HG03175 (cell line): ENCODE measurements at regions not wholly inside any gene's neighbourhood (a gene's known extent, or its start where the extent isn't known, plus 50 kb on each side); places are given as distances from the start of the nearest gene placed in this dataset.
"Not testable (repeated sequence)": the region's sequence is repeated elsewhere in the genome, so short reads cannot be mapped to it uniquely, and the experiment has no call there.

ENCODE experiments used
- ATAC-seq: cut with Tn5 transposase; IDR thresholded peaks from one replicate; pipeline ENCODE4 v1.9.1; 2021; ENCODE audit warnings: mild to moderate bottlenecking, moderate library complexity; ENCODE audit not compliant: unreplicated experiment

DNA sequence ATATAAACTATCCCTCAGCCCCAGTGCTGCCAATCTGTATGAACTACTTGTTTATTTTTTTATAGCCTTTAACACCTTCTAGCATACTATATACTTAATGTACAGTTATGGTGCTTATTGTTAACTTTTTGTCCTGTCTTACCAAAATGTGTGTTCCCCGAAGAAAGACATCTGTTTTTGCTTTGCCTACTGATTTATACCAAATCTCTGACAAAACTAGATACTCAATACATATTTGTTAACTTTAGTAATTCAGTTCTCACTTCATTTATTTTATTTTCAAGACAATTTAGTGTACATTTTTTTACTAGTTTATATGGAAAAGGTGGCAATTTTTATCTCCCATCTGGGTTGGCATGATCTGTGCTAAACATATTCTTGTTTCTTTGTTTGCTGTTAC, 824.3 kb upstream of the ATXN8OS start:
- ATAC-seq = no peak

DNA sequence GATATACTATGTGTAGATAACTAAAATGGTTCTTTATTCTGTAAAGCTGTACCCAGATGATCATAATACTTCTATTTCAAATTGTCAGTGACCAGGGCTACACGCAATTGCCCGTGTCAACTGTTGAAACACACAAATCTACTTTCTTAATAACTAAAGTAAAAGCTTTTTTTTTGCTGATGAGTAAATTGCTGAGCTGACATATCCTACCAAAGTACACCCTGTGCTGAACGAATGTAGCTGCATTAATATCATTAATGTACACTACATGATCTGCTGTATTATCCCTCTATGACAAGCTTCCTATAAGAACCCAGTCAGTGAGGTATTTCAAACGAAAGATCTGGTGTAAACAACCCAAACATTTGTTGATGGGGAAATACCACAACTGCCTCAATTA, 827.2 kb upstream of the ATXN8OS start:
- ATAC-seq = no peak

DNA sequence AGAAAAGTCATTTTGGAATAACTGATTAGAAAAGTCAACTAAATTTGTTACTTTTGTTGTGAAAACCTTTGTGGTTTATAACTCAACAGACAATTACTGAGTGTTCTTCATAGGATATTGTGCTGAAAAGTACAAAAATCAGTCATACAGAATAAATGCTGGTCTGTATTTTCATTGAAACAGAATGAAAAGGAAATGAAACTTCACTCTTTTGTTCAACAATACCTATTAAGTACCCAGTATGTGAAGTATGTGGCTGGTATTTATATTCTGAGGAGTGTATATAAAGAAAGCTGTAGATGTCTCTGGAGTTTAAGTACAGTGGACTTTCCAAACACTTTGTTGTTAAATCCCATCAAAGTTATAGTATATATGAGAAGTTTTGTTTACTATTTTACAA, 828.4 kb upstream of the ATXN8OS start:
- no peak for ATAC-seq

DNA sequence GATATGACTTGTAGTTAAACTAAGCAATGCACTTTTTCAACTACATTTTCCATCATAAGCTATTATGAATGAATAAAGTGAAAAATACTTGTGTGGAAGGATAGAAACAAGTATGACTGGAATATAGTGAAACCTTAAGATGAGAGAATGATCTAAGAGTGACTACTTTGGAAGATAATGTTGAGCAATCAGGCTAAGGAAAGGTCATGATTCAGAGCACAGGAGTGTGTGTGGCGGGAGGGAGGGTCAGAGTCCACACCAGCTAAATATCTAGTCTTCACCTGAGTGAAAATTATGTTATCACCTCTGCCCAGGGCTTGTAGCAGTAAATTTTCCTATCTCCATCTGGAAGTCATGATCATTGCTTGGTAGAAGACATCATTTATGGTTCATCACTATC, 833.4 kb upstream of the ATXN8OS start:
- ATAC-seq = no peak

DNA sequence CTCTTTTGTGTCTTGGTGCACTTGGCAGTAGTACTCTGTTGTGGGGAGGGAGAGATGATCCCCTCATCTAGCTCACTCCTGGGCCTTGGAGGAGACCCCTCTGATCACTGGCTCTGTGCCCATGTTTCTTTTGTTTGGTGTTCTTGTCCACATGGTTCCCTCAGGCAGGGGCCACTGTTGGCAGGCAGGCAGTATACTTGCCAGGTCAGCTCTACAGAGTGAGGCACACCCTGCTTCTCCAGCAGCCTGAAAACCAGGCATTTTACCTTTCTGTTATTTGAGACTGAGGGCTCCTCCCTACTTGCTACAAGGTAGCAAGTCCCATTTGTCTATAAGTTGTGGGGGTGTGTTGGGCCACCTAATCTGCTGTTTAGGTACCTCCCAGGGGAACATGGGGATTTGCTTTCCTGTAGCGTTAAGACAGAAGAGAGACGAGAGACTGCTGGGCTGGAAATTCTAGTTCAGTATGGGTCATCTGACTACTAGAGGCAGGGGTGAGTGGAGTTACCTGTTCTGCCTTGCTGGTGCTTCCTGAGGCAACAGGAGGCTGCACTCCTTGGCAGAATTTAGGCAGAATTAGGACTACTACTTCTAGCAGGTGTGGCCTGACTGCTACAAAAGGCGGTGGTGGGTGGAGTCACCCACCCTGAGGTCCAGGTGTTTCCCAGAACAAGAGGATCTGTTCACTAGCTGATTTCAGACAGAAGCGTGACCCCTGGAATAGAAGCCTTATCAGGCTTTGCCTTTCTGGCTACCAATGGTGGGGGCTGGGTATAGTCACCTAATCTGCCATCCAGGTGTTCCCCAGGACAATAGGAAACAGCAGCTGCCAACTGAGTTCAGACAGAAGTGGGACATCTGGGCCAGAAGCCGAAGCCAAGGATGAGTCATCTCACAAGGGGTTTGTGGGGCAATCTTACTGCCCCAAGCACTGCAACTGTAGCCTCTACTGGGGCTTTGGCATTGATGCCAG, 843.0 kb upstream of the ATXN8OS start:
- ATAC-seq = no peak

DNA sequence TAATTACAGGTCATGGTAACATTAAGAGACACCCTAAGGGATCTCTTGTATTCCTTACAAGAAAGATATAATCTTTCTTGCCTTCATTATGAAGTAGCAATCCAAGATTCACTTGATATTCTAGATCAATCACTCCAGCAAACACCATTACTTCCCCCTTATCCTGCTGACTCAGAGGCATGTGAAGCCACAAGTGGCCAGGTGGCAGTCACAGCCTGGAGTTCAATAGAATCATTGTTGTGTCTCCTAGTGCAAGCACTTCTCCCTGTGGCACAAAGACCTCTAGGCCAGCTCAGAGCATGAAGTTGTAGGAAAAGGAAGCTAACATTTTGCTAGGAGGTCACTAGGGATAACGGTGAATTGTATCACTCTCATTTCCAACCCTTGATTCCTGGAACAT, 864.3 kb upstream of the ATXN8OS start:
- no peak for ATAC-seq

DNA sequence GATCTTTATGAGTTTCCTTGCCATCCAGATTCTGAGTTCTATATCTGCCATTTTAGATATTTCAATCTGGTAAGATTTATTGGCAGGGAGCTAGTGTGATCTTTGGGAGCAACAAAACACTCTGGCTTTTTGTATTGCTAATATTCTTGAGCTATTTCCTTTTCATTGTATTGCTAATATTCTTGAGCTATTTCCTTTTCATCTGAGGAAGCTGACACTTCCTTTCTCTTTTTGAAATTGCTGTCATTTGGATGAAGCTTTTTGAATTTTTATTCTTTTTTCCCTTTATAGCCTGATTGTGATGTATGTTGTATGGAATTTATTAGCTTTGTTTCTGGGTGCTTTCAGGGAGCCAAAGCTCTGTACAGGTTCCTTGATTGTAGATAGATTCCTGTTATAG, 873.5 kb upstream of the ATXN8OS start:
- ATAC-seq = no peak

DNA sequence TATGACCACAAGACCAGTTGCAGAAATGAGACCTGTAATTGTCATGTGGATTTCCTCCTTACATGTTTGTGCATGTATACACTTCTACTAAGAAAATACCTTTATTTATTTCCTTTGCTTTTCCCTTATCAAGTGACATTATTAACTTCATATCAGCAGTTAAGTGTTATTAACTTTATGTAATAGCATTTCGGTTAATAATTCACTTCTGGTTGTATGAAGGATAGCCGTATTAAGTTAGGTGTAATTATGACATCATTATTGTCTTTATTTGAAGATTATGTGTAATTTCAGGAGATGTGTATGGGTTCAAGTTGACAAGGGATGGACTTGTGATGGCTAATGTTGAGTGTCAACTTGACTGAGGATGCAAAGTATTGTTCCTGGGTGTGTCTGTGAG, 881.2 kb upstream of the ATXN8OS start:
- no peak for ATAC-seq

DNA sequence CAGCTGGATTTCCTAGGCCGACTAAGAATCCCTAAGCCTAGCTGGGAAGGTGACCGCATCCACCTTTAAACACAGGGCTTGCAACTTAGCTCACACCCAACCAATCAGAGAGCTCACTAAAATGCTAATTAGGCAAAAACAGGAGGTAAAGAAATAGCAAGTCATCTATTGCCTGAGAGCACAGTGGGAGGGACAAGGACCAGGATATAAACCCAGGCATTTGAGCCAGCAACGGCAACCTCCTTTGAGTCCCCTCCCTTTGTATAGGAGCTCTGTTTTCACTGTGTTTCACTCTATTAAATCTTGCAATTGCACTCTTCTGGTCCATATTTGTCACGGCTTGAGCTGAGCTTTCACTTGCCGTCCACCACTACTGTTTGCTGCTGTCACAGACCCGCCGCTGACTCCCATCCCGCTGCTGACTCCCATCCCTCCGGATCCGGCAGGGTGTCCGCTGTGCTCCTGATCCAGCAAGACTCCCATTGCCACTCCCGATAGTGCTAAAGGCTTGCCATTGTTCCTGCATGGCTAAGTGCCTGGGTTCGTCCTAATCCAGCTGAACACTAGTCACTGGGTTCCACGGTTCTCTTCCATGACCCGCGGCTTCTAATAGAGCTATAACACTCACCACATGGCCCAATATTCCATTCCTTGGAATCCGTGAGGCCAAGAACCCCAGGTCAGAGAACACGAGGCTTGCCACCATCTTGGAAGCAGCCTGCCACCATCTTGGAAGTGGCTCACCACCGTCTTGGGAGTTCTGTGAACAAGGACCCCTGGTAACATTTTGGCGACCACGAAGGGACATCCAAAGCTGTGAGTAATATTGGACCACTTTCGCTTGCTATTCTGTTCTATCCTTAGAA, 885.8 kb upstream of the ATXN8OS start:
- not testable (repeated sequence) for ATAC-seq

DNA sequence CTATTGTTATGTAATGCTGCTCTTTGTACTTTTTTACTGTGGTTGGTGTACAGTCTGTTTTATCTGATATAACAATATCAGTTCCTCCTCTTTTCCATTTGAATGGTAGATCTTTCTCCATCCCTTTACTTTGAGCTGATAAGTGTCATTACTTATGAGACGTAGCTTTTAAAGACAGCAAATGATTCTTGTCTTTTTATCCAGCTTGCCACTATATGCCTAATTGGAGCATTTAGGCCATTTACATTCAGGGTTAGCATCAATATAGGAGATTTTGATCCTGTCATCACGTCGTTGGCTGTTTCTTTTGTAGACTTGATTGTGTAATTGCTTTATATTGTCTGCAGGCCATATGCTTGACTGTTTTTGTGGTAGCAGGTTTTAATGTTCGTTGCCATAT, 894.2 kb upstream of the ATXN8OS start:
- no peak for ATAC-seq

DNA sequence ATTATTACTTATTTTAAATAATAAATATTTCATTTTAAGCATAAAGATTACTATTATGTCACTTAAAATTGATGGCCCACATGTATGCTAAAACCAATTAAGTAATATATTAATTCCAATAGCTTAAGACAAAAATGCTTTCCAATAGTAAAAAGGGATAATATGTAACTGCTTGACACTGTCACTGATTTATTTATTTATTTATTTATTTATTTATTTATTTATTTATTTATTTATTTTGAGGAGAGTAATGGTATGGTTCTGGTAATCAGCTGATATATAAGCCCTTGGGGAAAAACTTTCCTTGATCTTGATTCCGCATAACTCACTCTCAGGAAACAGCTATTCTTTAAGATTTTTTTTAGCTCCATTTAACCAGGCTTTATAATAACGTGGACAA, 903.0 kb upstream of the ATXN8OS start:
- ATAC-seq = no peak

DNA sequence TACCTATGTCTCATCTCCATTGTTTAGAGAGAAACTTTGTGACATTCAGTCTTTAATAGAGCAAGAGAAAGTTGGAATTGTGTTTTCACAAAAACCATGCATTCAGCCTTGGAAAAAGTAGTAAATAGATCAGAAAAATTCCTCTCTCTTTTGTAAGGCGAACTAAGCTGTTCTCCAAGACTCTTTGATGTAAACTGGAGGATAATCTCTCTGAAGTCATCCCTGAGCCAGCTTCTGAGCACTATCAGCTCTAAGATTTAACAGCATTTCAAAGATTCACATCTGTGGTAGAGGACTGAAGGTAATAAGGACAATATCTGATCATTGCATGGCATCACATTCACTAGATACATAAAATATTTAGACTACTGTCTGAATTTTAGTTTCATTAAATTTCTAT, 904.6 kb upstream of the ATXN8OS start:
- no peak for ATAC-seq

DNA sequence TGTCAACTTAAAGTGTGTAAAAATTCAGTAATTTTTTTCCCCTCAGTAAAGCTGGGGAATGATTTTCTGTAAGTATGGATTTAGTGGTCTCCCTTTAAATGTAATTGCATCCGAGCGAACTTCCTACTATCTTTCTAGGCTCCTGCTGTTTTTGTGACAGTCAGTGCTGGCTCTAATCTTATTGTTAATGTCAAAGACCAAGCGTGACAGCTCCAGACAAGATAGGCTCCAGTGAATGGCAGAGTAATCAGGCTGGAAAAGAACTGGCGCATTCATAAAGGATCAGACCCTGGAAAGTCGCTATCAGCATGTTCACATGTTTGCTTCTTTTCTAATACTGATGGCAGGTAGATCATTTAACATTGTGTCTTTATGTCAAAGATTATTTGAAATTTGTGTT, 908.0 kb upstream of the ATXN8OS start:
- ATAC-seq = no peak

DNA sequence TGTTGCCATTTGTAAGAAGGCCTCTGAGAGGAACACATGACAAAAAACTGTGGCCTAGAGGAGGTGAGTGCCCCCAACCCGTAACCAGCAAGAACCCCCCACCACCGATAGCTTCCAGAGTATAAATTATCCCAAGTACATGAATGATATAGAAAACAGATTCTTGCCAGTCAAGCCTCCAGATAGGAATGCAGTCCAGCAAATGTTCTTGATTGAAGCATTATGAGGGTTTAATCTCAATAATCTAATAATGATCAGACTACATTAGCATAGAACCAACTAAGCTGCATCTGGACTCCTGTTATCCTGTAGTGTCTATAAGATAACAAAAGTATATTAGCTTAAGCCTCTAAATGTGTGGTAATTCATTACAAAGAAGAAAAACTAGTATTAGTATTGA, 908.9 kb upstream of the ATXN8OS start:
- no peak for ATAC-seq

DNA sequence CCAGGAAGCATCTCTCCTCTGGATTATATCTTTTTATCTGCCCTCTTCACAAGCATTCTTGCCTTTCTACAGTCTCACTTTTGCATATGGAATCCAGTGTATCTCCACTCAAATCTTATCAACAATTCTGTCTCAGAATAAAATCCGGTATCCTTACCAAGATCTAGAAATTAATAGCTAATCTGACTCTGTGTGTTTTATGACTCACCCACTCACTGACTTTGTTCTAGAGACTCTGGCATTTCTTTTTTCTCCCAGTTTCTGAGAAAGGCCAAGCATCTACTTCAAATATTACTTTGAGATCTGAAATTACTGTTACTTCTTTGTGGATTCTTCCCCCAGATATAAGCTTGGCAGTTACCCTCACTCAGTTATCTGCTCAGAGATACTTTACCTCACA, 913.5 kb upstream of the ATXN8OS start:
- no peak for ATAC-seq

DNA sequence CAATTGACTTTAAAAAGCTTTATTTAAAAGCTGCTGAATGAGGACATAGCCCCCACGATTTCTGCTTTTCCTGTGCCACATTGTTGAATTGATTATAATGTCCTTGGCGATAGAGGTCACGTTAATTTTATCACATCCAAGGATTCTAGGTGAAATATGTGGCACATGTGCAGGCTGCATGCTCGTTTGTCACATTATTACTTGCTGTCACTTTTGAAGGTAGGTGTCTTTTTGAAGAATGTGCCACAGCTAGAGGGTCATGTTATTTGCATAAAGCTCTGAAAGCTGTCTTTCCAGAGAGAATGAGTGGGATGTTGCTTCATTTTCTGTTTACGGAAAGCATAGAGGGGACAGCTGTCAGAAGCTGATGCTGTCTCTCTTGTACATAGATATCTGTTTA, 927.6 kb upstream of the ATXN8OS start:
- no peak for ATAC-seq

DNA sequence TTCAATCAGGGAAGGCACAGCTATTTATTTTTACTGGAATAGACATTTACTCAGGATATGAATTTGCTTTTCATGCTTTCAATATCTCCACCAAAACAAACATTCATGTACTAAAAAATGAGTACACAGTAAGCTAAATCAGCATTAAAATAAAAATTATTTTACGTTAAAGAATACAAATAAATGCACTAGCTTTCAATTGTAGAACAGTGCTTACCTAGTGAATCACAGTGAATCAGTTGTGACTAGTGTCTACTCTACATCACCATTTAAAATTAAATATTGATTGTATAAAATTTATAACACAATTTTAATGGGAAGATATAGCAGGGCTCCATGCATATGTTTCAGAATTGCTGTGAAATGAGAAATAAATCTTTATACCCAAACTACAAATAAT, 929.6 kb upstream of the ATXN8OS start:
- ATAC-seq = no peak

DNA sequence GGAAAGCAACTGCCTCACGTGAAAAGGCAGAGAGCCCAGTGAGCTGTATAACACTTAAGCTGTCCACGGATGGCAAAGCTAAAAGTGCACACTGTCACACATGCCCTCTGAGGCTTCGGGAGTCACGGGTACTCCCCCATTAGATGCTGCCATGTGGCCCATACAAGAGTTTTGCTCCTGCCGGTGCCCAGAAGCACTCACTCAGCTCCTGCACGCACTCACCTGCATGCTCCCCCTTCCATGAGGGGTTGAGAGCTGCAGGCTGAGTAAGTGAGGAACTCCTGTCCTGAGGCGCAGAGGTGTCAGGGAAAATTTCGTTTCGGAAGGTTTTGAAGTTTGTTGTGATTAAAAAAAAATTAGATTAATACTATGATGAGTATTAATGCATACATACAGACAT, 939.2 kb upstream of the ATXN8OS start:
- ATAC-seq = no peak

DNA sequence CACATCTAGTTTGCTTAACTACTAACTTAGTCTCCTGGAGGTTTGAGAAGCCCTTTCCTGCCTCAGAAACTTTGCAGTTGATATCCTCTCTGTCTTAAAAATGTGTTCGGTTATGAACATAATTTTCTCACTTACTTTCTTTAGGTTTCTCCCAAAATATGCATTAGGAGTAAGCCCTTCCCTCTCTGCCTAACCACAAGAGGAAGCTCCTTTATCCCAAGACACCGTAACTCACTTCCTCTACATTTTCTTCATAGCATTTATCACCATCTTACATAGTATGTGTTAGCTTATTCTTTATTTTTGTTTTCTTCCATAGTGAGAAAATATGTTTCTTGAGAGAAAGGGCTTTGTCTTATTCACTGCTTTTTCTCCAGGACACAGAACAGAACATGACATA, 952.5 kb upstream of the ATXN8OS start:
- no peak for ATAC-seq

DNA sequence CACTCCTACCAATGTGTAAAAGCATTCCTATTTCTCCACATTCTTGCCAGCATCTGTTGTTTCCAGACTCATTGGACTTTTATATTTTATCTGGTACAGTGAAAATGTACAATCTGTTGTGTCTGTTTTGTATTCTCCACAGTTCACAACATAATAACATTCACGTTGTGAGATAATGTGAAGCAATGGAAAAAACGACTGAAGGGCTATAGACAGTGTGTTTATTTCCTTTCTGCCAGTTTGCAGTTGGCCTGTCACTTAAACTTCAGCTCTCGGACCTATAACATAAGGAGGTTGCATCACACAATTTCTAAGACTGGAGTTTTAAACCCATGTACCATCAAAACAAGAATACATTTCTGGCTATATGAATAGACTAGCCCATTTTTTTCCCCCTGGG, 965.5 kb upstream of the ATXN8OS start:
- ATAC-seq = no peak

DNA sequence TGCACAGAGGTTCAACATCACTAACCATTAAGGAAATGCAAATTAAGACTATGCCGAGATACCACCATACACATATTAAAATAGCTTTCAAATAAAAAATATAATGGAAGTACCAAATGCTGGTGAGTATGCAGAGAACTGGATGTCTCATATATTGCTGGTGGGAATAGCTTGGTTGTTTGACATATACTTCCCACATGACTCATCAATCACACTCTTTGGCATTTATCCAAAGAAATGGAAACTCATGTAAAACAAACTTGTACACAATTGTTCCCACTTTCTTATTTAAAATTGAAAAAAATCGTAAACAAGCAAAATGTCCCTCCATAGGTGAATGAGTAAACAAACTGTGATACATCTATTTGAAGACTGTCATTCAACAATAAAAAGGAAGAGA, 982.6 kb upstream of the ATXN8OS start:
- ATAC-seq = no peak

DNA sequence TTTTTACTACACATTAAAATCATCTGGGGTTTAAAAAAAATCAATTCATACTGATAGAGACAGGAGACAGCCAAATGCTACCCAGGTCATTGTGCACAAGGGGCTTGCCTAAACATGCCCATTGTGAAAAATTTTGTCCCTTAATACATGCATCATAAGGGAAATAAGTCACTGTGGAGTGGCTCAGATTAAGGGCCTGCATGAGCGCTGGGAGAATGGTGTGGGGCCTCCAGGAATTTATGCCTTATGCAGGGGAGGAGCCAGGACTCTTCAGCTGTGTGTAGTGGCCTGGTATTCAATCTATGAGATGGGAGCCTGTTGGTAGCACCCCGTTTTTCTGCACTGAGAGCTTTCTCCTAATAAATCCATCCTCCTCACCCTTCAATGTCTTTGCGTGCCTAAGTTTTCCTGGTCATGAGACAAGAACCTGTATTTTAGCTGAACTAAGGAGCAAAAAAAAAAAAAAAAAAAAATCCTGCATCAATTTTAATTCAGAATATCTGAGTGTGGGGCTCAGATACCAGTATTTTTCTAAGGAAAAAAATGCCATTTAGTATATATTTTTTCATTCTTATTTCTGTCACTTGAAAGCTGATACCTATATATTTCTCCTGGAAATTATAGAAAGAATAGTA, 997.6 kb upstream of the ATXN8OS start:
- no peak for ATAC-seq
